Activated T-helper 1 cell treated with Interleukin-2 at 50 U/mL for 16 hours (primary cell): ENCODE measurements at regions not wholly inside any gene's neighbourhood (a gene's known extent, or its start where the extent isn't known, plus 50 kb on each side); places are given as distances from the start of the nearest gene placed in this dataset.

Experiments used
- DNase-seq: peaks from one replicate; pipeline ENCODE4 v3.0.0-alpha.2; 2020; ENCODE audit warnings: low read depth

GRCh38 chr2:180735799-180736198 lies 244.6 kb upstream of the UBE2E3 start:
- DNase-seq: no peak

- no peak for DNase-seq
These were observed 246.0 kb upstream of the UBE2E3 start for GRCh38 chr2:180734382-180734781.

GRCh38 chr2:180733330-180733729 lies 247.1 kb upstream of the UBE2E3 start:
- DNase-seq: no peak

GRCh38 chr2:180732337-180732736 lies 248.1 kb upstream of the UBE2E3 start:
- no peak for DNase-seq

GRCh38 chr2:180730976-180731375 lies 249.4 kb upstream of the UBE2E3 start:
- no peak for DNase-seq

- DNase-seq: no peak
These were observed 251.4 kb upstream of the UBE2E3 start for GRCh38 chr2:180728928-180729559.

- DNase-seq: no peak
These were observed 256.7 kb upstream of the UBE2E3 start for GRCh38 chr2:180723712-180724111.

- no peak for DNase-seq
These were observed 257.7 kb upstream of the UBE2E3 start for GRCh38 chr2:180722551-180723239.

- DNase-seq: no peak
These were observed 259.6 kb upstream of the UBE2E3 start for GRCh38 chr2:180720829-180721228.

GRCh38 chr2:180717588-180717987 lies 262.8 kb upstream of the UBE2E3 start:
- DNase-seq: no peak

- DNase-seq: no peak
These were observed 263.9 kb upstream of the UBE2E3 start for GRCh38 chr2:180716186-180717180.

GRCh38 chr2:180715044-180715443 lies 265.4 kb upstream of the UBE2E3 start:
- DNase-seq: no peak

- no peak for DNase-seq
These were observed 270.8 kb upstream of the UBE2E3 start for GRCh38 chr2:180709392-180710145.

GRCh38 chr2:180707884-180708205 lies 272.6 kb upstream of the UBE2E3 start:
- no peak for DNase-seq

GRCh38 chr2:180707175-180707883 lies 273.1 kb upstream of the UBE2E3 start:
- no peak for DNase-seq

GRCh38 chr2:180706694-180707093 lies 273.7 kb upstream of the UBE2E3 start:
- no peak for DNase-seq

GRCh38 chr2:180705551-180705950 lies 274.9 kb upstream of the UBE2E3 start:
- DNase-seq: no peak

GRCh38 chr2:180705122-180705521 lies 275.3 kb upstream of the UBE2E3 start:
- no peak for DNase-seq

GRCh38 chr2:180699657-180700361 lies 280.6 kb upstream of the UBE2E3 start:
- no peak for DNase-seq

- DNase-seq: no peak
These were observed 281.7 kb upstream of the UBE2E3 start for GRCh38 chr2:180698668-180699067.
